ENCODE measurements at regions not wholly inside any gene's neighbourhood (a gene's known extent, or its start where the extent isn't known, plus 50 kb on each side); places are given as distances from the start of the nearest gene placed in this dataset.
"Not testable (repeated sequence)": the region's sequence is repeated elsewhere in the genome, so short reads cannot be mapped to it uniquely, and the experiment has no call there.

GRCh38 chr19:23464349-23464748 is 69.1 kb upstream of the ZNF91 start:
- not testable (repeated sequence) for DNase-seq

- no peak for DNase-seq
Observed at GRCh38 chr19:23461120-23461519, 65.8 kb upstream of the ZNF91 start.

- no peak for DNase-seq
Observed at GRCh38 chr19:23460656-23461055, 65.4 kb upstream of the ZNF91 start.

Data from retina (tissue), 1 donor.